ENCODE measurements at regions not wholly inside any gene's neighbourhood (a gene's known extent, or its start where the extent isn't known, plus 50 kb on each side); places are given as distances from the start of the nearest gene placed in this dataset.

GRCh38 chr4:108240366-108240765, 71.6 kb upstream of the LEF1 start:
- no peaks in the 10 kb centered on the region for H3K9me3 ChIP-seq (ENCODE audit: control insufficient read depth, low read length)
- no peak overlapping the region for H3K4me3 ChIP-seq (ENCODE audit: insufficient read depth, low read depth, low read length)
- H3K27ac ChIP-seq (ENCODE audit: insufficient read depth, low read depth, low read length, poor library complexity, severe bottlenecking), result no peak overlapping the region

GRCh38 chr4:108237693-108238092, 69.0 kb upstream of the LEF1 start:
- no peaks in the 10 kb centered on the region for H3K9me3 ChIP-seq (ENCODE audit: control insufficient read depth, low read length)
- WGBS, 2 experiments, result 100% methylated on average over 1 of the region's 1 CpG; no CpG with 5 or more reads in 1 of the 2 experiments

More at GRCh38 chr4:108240366-108240765, 71.6 kb upstream of the LEF1 start:
- H3K27me3 ChIP-seq (ENCODE audit: control insufficient read depth, insufficient read depth, low read length, poor library complexity, severe bottlenecking), result no peaks in the 10 kb centered on the region
- H3K4me1 ChIP-seq (ENCODE audit: control insufficient read depth, insufficient read depth, low read length), result no peaks in the 10 kb centered on the region
- no peaks in the 10 kb centered on the region for H3K36me3 ChIP-seq (ENCODE audit: control insufficient read depth, insufficient read depth, low read length)

GRCh38 chr4:108236264-108236663, 67.5 kb upstream of the LEF1 start:
- no peaks in the 10 kb centered on the region for H3K36me3 ChIP-seq (ENCODE audit: control insufficient read depth, insufficient read depth, low read length)
- H3K27ac ChIP-seq (ENCODE audit: insufficient read depth, low read depth, low read length, poor library complexity, severe bottlenecking), result no peak overlapping the region
- no peak overlapping the region for H3K4me3 ChIP-seq (ENCODE audit: insufficient read depth, low read depth, low read length)
- H3K9me3 ChIP-seq (ENCODE audit: control insufficient read depth, low read length), result no peaks in the 10 kb centered on the region
- no peaks in the 10 kb centered on the region for H3K4me1 ChIP-seq (ENCODE audit: control insufficient read depth, insufficient read depth, low read length)
- no peaks in the 10 kb centered on the region for H3K27me3 ChIP-seq (ENCODE audit: control insufficient read depth, insufficient read depth, low read length, poor library complexity, severe bottlenecking)

More at GRCh38 chr4:108237693-108238092, 69.0 kb upstream of the LEF1 start:
- Histone ChIP-seq H3K27ac (ENCODE audit: insufficient read depth, low read depth, low read length, poor library complexity, severe bottlenecking) (no peak overlapping the region), H3K36me3 (ENCODE audit: control insufficient read depth, insufficient read depth, low read length) (no peaks in the 10 kb centered on the region), H3K4me3 (ENCODE audit: insufficient read depth, low read depth, low read length) (no peak overlapping the region), H3K27me3 (ENCODE audit: control insufficient read depth, insufficient read depth, low read length, poor library complexity, severe bottlenecking) (no peaks in the 10 kb centered on the region), H3K4me1 (ENCODE audit: control insufficient read depth, insufficient read depth, low read length) (no peaks in the 10 kb centered on the region)

- Histone ChIP-seq H3K27me3 (ENCODE audit: control insufficient read depth, insufficient read depth, low read length, poor library complexity, severe bottlenecking) (no peaks in the 10 kb centered on the region), H3K4me3 (ENCODE audit: insufficient read depth, low read depth, low read length) (no peak overlapping the region), H3K27ac (ENCODE audit: insufficient read depth, low read depth, low read length, poor library complexity, severe bottlenecking) (no peak overlapping the region), H3K4me1 (ENCODE audit: control insufficient read depth, insufficient read depth, low read length) (no peaks in the 10 kb centered on the region), H3K9me3 (ENCODE audit: control insufficient read depth, low read length) (no peaks in the 10 kb centered on the region), H3K36me3 (ENCODE audit: control insufficient read depth, insufficient read depth, low read length) (no peaks in the 10 kb centered on the region)
- 87 to 91% methylated on average over 4 of the region's 4 CpGs for WGBS, 2 experiments
Measured at GRCh38 chr4:108227923-108228322, 59.2 kb upstream of the LEF1 start.

- Histone ChIP-seq H3K27me3 (ENCODE audit: control insufficient read depth, insufficient read depth, low read length, poor library complexity, severe bottlenecking) (no peaks in the 10 kb centered on the region), H3K9me3 (ENCODE audit: control insufficient read depth, low read length) (no peaks in the 10 kb centered on the region), H3K36me3 (ENCODE audit: control insufficient read depth, insufficient read depth, low read length) (no peaks in the 10 kb centered on the region), H3K4me3 (ENCODE audit: insufficient read depth, low read depth, low read length) (no peak overlapping the region), H3K4me1 (ENCODE audit: control insufficient read depth, insufficient read depth, low read length) (no peaks in the 10 kb centered on the region), H3K27ac (ENCODE audit: insufficient read depth, low read depth, low read length, poor library complexity, severe bottlenecking) (no peak overlapping the region)
- whole genome bisulfite sequencing, 2 experiments, result 90 to 92% methylated on average over 5 to 6 of the region's 6 CpGs
Measured at GRCh38 chr4:108224611-108225053, 55.9 kb upstream of the LEF1 start.

GRCh38 chr4:108223313-108223712, 54.6 kb upstream of the LEF1 start:
- no peak overlapping the region for H3K4me3 ChIP-seq (ENCODE audit: insufficient read depth, low read depth, low read length)
- H3K9me3 ChIP-seq (ENCODE audit: control insufficient read depth, low read length), result no peaks in the 10 kb centered on the region
- no peaks in the 10 kb centered on the region for H3K36me3 ChIP-seq (ENCODE audit: control insufficient read depth, insufficient read depth, low read length)
- no peaks in the 10 kb centered on the region for H3K4me1 ChIP-seq (ENCODE audit: control insufficient read depth, insufficient read depth, low read length)
- H3K27me3 ChIP-seq (ENCODE audit: control insufficient read depth, insufficient read depth, low read length, poor library complexity, severe bottlenecking), result no peaks in the 10 kb centered on the region
- H3K27ac ChIP-seq (ENCODE audit: insufficient read depth, low read depth, low read length, poor library complexity, severe bottlenecking), result no peak overlapping the region

GRCh38 chr4:108219998-108220397, 51.3 kb upstream of the LEF1 start:
- WGBS, 2 experiments, result 93 to 94% methylated on average over 5 of the region's 5 CpGs
- Histone ChIP-seq H3K9me3 (ENCODE audit: control insufficient read depth, low read length) (no peaks in the 10 kb centered on the region), H3K27ac (ENCODE audit: insufficient read depth, low read depth, low read length, poor library complexity, severe bottlenecking) (no peak overlapping the region), H3K27me3 (ENCODE audit: control insufficient read depth, insufficient read depth, low read length, poor library complexity, severe bottlenecking) (no peaks in the 10 kb centered on the region), H3K36me3 (ENCODE audit: control insufficient read depth, insufficient read depth, low read length) (no peaks in the 10 kb centered on the region), H3K4me1 (ENCODE audit: control insufficient read depth, insufficient read depth, low read length) (no peaks in the 10 kb centered on the region), H3K4me3 (ENCODE audit: insufficient read depth, low read depth, low read length) (no peak overlapping the region)

Data from ectodermal cell (in vitro differentiated cells).